ENCODE measurements at regions not wholly inside any gene's neighbourhood (a gene's known extent, or its start where the extent isn't known, plus 50 kb on each side); places are given as distances from the start of the nearest gene placed in this dataset.

GRCh38 chrX:35149517-35149916 lies 206.9 kb downstream of the FAM47B start:
- BruUV-seq (replicated peaks) = no TSS peak
- H3K4me2 ChIP-seq (ENCODE audit: low read length) = no peak overlapping the region
- DNase-seq (no peak), ATAC-seq (no peak)
- H3K36me3 ChIP-seq (ENCODE audit: low read depth, low read length) = no peaks in the 10 kb centered on the region
- POLR2A ChIA-PET (ENCODE audit: unreplicated experiment) = no interaction called here
- no peaks in the 10 kb centered on the region for H4K20me1 ChIP-seq (ENCODE audit: low read length)
- CTCF ChIA-PET = no interaction called here
- H3K79me2 ChIP-seq (ENCODE audit: low read length) = no peaks in the 10 kb centered on the region
- H2AFZ ChIP-seq (ENCODE audit: low read length) = no peak overlapping the region
- H3K4me3 ChIP-seq (ENCODE audit: low read length) = no peak overlapping the region
- no peaks in the 10 kb centered on the region for H3K9me2 ChIP-seq (replicated peaks; ENCODE audit: low read length)
- no peaks in the 10 kb centered on the region for H3K9me3 ChIP-seq (ENCODE audit: low read length)
- intact Hi-C loops (cut with micrococcal nuclease) = no loop called here
- H3F3A ChIP-seq (ENCODE audit: low read length, unreplicated experiment) = no peaks in the 10 kb centered on the region
- no peak overlapping the region for H3K9ac ChIP-seq (ENCODE audit: low read length)
- no peak overlapping the region for H3K27ac ChIP-seq (ENCODE audit: low read length)
- TF ChIP-seq EZH2phosphoT487 (IDR thresholded peaks at IDR 0.05; ENCODE audit: borderline replicate concordance, low read length) = no peak
- no peak for TF ChIP-seq CTCF (conservative IDR thresholded peaks at IDR 0.05; ENCODE audit: low read depth, low read length)
- TF ChIP-seq EZH2 (IDR thresholded peaks at IDR 0.05; ENCODE audit: low read length, unreplicated experiment) = no peak
- H3K4me1 ChIP-seq (ENCODE audit: insufficient read depth, low read length) = no peaks in the 10 kb centered on the region
- H3K27me3 ChIP-seq (ENCODE audit: low read length) = no peaks in the 10 kb centered on the region

GRCh38 chrX:35150052-35150451 lies 207.5 kb downstream of the FAM47B start:
- no peak for ATAC-seq
- no peak for DNase-seq
- Histone ChIP-seq H3K27me3 (ENCODE audit: low read length) (no peaks in the 10 kb centered on the region), H3K4me1 (ENCODE audit: insufficient read depth, low read length) (no peaks in the 10 kb centered on the region), H3F3A (ENCODE audit: low read length, unreplicated experiment) (no peaks in the 10 kb centered on the region), H3K4me2 (ENCODE audit: low read length) (no peak overlapping the region), H3K79me2 (ENCODE audit: low read length) (no peaks in the 10 kb centered on the region), H4K20me1 (ENCODE audit: low read length) (no peaks in the 10 kb centered on the region), H3K27ac (ENCODE audit: low read length) (no peak overlapping the region), H3K4me3 (ENCODE audit: low read length) (no peak overlapping the region), H3K9me3 (ENCODE audit: low read length) (no peaks in the 10 kb centered on the region), H2AFZ (ENCODE audit: low read length) (no peak overlapping the region), H3K9me2 (replicated peaks; ENCODE audit: low read length) (no peaks in the 10 kb centered on the region), H3K9ac (ENCODE audit: low read length) (no peak overlapping the region), H3K36me3 (ENCODE audit: low read depth, low read length) (no peaks in the 10 kb centered on the region)
- CTCF ChIA-PET = no interaction called here
- intact Hi-C loops (cut with micrococcal nuclease) = no loop called here
- POLR2A ChIA-PET (ENCODE audit: unreplicated experiment) = no interaction called here
- BruUV-seq (replicated peaks) = no TSS peak
- TF ChIP-seq EZH2phosphoT487 (IDR thresholded peaks at IDR 0.05; ENCODE audit: borderline replicate concordance, low read length) (no peak), CTCF (conservative IDR thresholded peaks at IDR 0.05; ENCODE audit: low read depth, low read length) (no peak), EZH2 (IDR thresholded peaks at IDR 0.05; ENCODE audit: low read length, unreplicated experiment) (no peak)

GRCh38 chrX:35150642-35151239 lies 208.1 kb downstream of the FAM47B start:
- H3K79me2 ChIP-seq (ENCODE audit: low read length) = no peaks in the 10 kb centered on the region
- no peaks in the 10 kb centered on the region for H3F3A ChIP-seq (ENCODE audit: low read length, unreplicated experiment)
- H3K4me3 ChIP-seq (ENCODE audit: low read length) = no peak overlapping the region
- no peak overlapping the region for H3K9ac ChIP-seq (ENCODE audit: low read length)
- H3K36me3 ChIP-seq (ENCODE audit: low read depth, low read length) = no peaks in the 10 kb centered on the region
- H3K4me2 ChIP-seq (ENCODE audit: low read length) = no peak overlapping the region
- H3K27me3 ChIP-seq (ENCODE audit: low read length) = no peaks in the 10 kb centered on the region
- H3K9me2 ChIP-seq (replicated peaks; ENCODE audit: low read length) = no peaks in the 10 kb centered on the region
- no peak overlapping the region for H3K27ac ChIP-seq (ENCODE audit: low read length)
- no peak for TF ChIP-seq CTCF (conservative IDR thresholded peaks at IDR 0.05; ENCODE audit: low read depth, low read length)
- TF ChIP-seq EZH2phosphoT487 (IDR thresholded peaks at IDR 0.05; ENCODE audit: borderline replicate concordance, low read length) = no peak
- TF ChIP-seq EZH2 (IDR thresholded peaks at IDR 0.05; ENCODE audit: low read length, unreplicated experiment) = no peak
- no peak overlapping the region for H2AFZ ChIP-seq (ENCODE audit: low read length)
- ATAC-seq (no peak), DNase-seq (no peak)
- CTCF ChIA-PET = no interaction called here
- no TSS peak for BruUV-seq (replicated peaks)
- H3K9me3 ChIP-seq (ENCODE audit: low read length) = no peaks in the 10 kb centered on the region
- no peaks in the 10 kb centered on the region for H4K20me1 ChIP-seq (ENCODE audit: low read length)
- H3K4me1 ChIP-seq (ENCODE audit: insufficient read depth, low read length) = no peaks in the 10 kb centered on the region
- intact Hi-C loops (cut with micrococcal nuclease) = no loop called here
- POLR2A ChIA-PET (ENCODE audit: unreplicated experiment) = no interaction called here

All from PC-3 (cell line).